OCI-LY3 (cell line): ENCODE measurements at regions not wholly inside any gene's neighbourhood (a gene's known extent, or its start where the extent isn't known, plus 50 kb on each side); places are given as distances from the start of the nearest gene placed in this dataset.

Source experiments
- EZH2phosphoT487 ChIP-seq: fragments of 200-600 bp; shearing (Covaris generic); IDR thresholded peaks from 2 replicates; pipeline ENCODE4 v1.6.1; 2018; ENCODE audit warnings: antibody characterized with exemption, mixed run types, low read depth
- TF ChIP-seq, protein P1 (sequence below): fragments of 200-600, 300-600 bp; sonication (generic); IDR thresholded peaks from 2 replicates; pipeline ENCODE4 v1.5.1; 2014; ENCODE audit warnings: antibody characterized with exemption, low read length, low read depth

- TF ChIP-seq, protein P1, sequence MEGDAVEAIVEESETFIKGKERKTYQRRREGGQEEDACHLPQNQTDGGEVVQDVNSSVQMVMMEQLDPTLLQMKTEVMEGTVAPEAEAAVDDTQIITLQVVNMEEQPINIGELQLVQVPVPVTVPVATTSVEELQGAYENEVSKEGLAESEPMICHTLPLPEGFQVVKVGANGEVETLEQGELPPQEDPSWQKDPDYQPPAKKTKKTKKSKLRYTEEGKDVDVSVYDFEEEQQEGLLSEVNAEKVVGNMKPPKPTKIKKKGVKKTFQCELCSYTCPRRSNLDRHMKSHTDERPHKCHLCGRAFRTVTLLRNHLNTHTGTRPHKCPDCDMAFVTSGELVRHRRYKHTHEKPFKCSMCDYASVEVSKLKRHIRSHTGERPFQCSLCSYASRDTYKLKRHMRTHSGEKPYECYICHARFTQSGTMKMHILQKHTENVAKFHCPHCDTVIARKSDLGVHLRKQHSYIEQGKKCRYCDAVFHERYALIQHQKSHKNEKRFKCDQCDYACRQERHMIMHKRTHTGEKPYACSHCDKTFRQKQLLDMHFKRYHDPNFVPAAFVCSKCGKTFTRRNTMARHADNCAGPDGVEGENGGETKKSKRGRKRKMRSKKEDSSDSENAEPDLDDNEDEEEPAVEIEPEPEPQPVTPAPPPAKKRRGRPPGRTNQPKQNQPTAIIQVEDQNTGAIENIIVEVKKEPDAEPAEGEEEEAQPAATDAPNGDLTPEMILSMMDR = no peak
- no peak for TF ChIP-seq EZH2phosphoT487
Measured at GRCh38 chrX:40389555-40389954, 191.2 kb upstream of the ATP6AP2 start.
